ENCODE measurements at regions not wholly inside any gene's neighbourhood (a gene's known extent, or its start where the extent isn't known, plus 50 kb on each side); places are given as distances from the start of the nearest gene placed in this dataset.

- Mint-ChIP-seq H3K36me3 (ENCODE audit: insufficient read depth, unreplicated experiment) (no peaks in the 10 kb centered on the region), H3K4me1 (ENCODE audit: low read depth, unreplicated experiment) (no peaks in the 10 kb centered on the region), H3K27ac (ENCODE audit: unreplicated experiment) (no peak overlapping the region), H3K9me3 (ENCODE audit: low read depth, unreplicated experiment) (no peaks in the 10 kb centered on the region), H3K4me3 (ENCODE audit: low read depth, unreplicated experiment) (no peak overlapping the region), H3K27me3 (ENCODE audit: unreplicated experiment) (no peaks in the 10 kb centered on the region)
- BruUV-seq (replicated peaks): no TSS peak
- CTCF ChIA-PET: no interaction called here
- DNase-seq: no peak
- TF ChIP-seq, protein P1, sequence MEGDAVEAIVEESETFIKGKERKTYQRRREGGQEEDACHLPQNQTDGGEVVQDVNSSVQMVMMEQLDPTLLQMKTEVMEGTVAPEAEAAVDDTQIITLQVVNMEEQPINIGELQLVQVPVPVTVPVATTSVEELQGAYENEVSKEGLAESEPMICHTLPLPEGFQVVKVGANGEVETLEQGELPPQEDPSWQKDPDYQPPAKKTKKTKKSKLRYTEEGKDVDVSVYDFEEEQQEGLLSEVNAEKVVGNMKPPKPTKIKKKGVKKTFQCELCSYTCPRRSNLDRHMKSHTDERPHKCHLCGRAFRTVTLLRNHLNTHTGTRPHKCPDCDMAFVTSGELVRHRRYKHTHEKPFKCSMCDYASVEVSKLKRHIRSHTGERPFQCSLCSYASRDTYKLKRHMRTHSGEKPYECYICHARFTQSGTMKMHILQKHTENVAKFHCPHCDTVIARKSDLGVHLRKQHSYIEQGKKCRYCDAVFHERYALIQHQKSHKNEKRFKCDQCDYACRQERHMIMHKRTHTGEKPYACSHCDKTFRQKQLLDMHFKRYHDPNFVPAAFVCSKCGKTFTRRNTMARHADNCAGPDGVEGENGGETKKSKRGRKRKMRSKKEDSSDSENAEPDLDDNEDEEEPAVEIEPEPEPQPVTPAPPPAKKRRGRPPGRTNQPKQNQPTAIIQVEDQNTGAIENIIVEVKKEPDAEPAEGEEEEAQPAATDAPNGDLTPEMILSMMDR (IDR thresholded peaks at IDR 0.05; ENCODE audit: unreplicated experiment): no peak
- intact Hi-C loops (cut with micrococcal nuclease; ENCODE audit: unreplicated experiment): no loop called here
Measured at GRCh38 chr15:96093063-96093462, 237.4 kb upstream of the NR2F2 start.

DNA sequence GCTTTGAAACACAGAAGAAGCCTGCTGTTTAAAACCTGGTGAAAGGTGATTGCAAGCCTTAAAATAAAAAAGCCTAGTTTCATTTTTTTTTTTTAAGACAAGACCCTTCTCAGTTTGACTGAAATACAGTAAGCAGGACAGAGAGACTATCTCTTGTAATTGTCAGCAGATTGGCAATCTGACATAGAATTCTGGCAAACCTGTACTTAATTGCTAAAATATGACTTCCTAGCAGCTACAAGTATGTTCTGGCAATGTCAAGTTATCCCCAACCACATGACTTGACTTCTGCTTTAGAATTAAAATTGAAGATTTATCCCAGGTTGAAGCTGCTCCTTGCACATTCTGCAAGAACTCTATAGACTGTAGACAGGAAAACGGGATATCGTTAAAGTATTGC is 232.8 kb upstream of the NR2F2 start:
- H3K36me3 Mint-ChIP-seq (ENCODE audit: insufficient read depth, unreplicated experiment): no peaks in the 10 kb centered on the region
- no peaks in the 10 kb centered on the region for H3K4me1 Mint-ChIP-seq (ENCODE audit: low read depth, unreplicated experiment)
- H3K27ac Mint-ChIP-seq (ENCODE audit: unreplicated experiment): no peak overlapping the region
- CTCF ChIA-PET: no interaction called here
- no peaks in the 10 kb centered on the region for H3K27me3 Mint-ChIP-seq (ENCODE audit: unreplicated experiment)
- H3K9me3 Mint-ChIP-seq (ENCODE audit: low read depth, unreplicated experiment): no peaks in the 10 kb centered on the region
- intact Hi-C loops (cut with micrococcal nuclease; ENCODE audit: unreplicated experiment): no loop called here
- no TSS peak for BruUV-seq (replicated peaks)
- TF ChIP-seq, protein P1 (IDR thresholded peaks at IDR 0.05; ENCODE audit: unreplicated experiment): no peak
- no peak for DNase-seq
- no peak overlapping the region for H3K4me3 Mint-ChIP-seq (ENCODE audit: low read depth, unreplicated experiment)

- TF ChIP-seq, protein P1 (IDR thresholded peaks at IDR 0.05; ENCODE audit: unreplicated experiment): no peak
- no peak for DNase-seq
- H3K4me3 Mint-ChIP-seq (ENCODE audit: low read depth, unreplicated experiment): no peak overlapping the region
- H3K27ac Mint-ChIP-seq (ENCODE audit: unreplicated experiment): no peak overlapping the region
- H3K4me1 Mint-ChIP-seq (ENCODE audit: low read depth, unreplicated experiment): no peaks in the 10 kb centered on the region
- no TSS peak for BruUV-seq (replicated peaks)
- no peaks in the 10 kb centered on the region for H3K36me3 Mint-ChIP-seq (ENCODE audit: insufficient read depth, unreplicated experiment)
- peaks cover 4% of the 10 kb centered on the region for H3K9me3 Mint-ChIP-seq (ENCODE audit: low read depth, unreplicated experiment)
- intact Hi-C loops (cut with micrococcal nuclease; ENCODE audit: unreplicated experiment): no loop called here
- CTCF ChIA-PET: no interaction called here
- no peaks in the 10 kb centered on the region for H3K27me3 Mint-ChIP-seq (ENCODE audit: unreplicated experiment)
Measured at GRCh38 chr15:96102631-96103030, 227.9 kb upstream of the NR2F2 start.

DNA sequence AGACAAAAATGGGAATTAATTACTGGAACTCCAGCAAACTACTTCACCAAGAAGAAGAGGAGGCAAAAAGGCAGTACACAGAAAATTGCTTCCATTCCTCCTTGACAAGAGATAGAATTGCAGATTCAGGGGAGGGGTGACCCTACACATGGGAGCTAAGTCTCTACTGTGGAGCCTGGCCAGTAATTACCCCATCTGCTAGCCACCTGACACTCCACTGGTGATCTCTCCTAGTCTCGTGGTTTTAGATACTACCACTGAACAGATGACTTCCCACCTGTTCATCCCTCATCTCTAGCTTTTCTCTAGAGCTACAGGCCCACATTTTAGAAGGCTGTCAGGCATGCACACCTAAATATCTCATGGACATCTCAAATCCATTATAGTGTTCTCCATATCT is 224.3 kb upstream of the NR2F2 start:
- TF ChIP-seq, protein P1 (IDR thresholded peaks at IDR 0.05; ENCODE audit: unreplicated experiment): no peak
- BruUV-seq (replicated peaks): no TSS peak
- no peaks in the 10 kb centered on the region for H3K36me3 Mint-ChIP-seq (ENCODE audit: insufficient read depth, unreplicated experiment)
- CTCF ChIA-PET: no interaction called here
- no peaks in the 10 kb centered on the region for H3K4me1 Mint-ChIP-seq (ENCODE audit: low read depth, unreplicated experiment)
- no peak overlapping the region for H3K4me3 Mint-ChIP-seq (ENCODE audit: low read depth, unreplicated experiment)
- no peak for DNase-seq
- intact Hi-C loops (cut with micrococcal nuclease; ENCODE audit: unreplicated experiment): no loop called here
- H3K9me3 Mint-ChIP-seq (ENCODE audit: low read depth, unreplicated experiment): peaks cover 4% of the 10 kb centered on the region
- H3K27ac Mint-ChIP-seq (ENCODE audit: unreplicated experiment): no peak overlapping the region
- no peaks in the 10 kb centered on the region for H3K27me3 Mint-ChIP-seq (ENCODE audit: unreplicated experiment)

DNA sequence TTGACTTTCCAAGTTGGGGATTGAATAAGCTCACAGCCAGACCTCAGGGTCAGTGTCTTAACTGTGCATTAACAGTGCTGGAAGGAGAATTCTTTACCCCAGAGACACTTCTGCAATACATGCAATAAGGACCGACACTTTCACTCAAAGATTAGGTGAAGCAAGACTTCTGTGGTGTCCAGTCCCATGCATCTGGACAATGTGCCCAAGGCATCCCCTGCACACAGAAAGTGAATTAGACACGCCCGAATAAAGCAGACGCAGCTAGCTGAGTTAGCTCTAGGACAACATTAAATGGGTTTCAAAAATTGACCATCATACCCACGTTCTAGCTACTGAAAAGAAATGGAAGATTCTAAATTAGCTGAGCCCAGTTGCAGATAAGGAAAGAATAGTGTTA is 223.9 kb upstream of the NR2F2 start:
- H3K27me3 Mint-ChIP-seq (ENCODE audit: unreplicated experiment): no peaks in the 10 kb centered on the region
- CTCF ChIA-PET: no interaction called here
- H3K27ac Mint-ChIP-seq (ENCODE audit: unreplicated experiment): no peak overlapping the region
- no peak for DNase-seq
- no peak overlapping the region for H3K4me3 Mint-ChIP-seq (ENCODE audit: low read depth, unreplicated experiment)
- H3K36me3 Mint-ChIP-seq (ENCODE audit: insufficient read depth, unreplicated experiment): no peaks in the 10 kb centered on the region
- TF ChIP-seq, protein P1 (IDR thresholded peaks at IDR 0.05; ENCODE audit: unreplicated experiment): no peak
- H3K9me3 Mint-ChIP-seq (ENCODE audit: low read depth, unreplicated experiment): peaks cover 4% of the 10 kb centered on the region
- H3K4me1 Mint-ChIP-seq (ENCODE audit: low read depth, unreplicated experiment): no peaks in the 10 kb centered on the region
- no TSS peak for BruUV-seq (replicated peaks)
- intact Hi-C loops (cut with micrococcal nuclease; ENCODE audit: unreplicated experiment): no loop called here

Data from Calu3 (cell line).